HL-60/S4 treated with phorbol 12-myristate 13-acetate at 8.2 ng/mL for 4 days and 3 days (cell line): ENCODE measurements at regions not wholly inside any gene's neighbourhood (a gene's known extent, or its start where the extent isn't known, plus 50 kb on each side); places are given as distances from the start of the nearest gene placed in this dataset.

Experiments used
- in situ Hi-C: fragments of 300-500 bp; cut with MboI; formaldehyde crosslinking; loops from 2 replicates; pipeline ENCODE4 v1.15.0; 2022; ENCODE audit warnings: low sequenced_read_pairs

- in situ Hi-C loops, result no loop called here
Measured at GRCh38 chr3:6120786-6121185, 740.1 kb upstream of the GRM7 start.

GRCh38 chr3:6124875-6125274 is 736.0 kb upstream of the GRM7 start:
- in situ Hi-C loops, result no loop called here

DNA sequence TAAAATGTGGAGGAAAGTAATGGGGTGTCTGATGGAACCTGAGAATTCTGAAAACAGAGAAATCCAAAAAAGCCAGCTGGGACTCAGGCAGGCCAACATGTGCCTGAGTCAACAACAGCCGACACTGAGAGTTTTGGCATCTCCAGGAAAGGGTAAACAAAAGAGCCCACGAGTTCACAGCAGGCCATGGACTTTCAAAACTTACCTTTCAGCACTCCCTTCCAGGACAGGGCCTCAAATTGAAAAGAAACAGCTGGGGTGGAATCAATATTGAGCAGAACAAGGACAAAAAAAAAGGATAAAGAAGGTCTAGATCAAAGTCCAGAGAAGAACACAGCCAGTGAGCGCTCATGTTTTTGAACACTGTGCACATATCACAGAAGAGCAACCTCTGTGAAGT is 735.4 kb upstream of the GRM7 start:
- in situ Hi-C loops, result no loop called here

- in situ Hi-C loops, result no loop called here
Measured at GRCh38 chr3:6132684-6133432, 728.1 kb upstream of the GRM7 start.

DNA sequence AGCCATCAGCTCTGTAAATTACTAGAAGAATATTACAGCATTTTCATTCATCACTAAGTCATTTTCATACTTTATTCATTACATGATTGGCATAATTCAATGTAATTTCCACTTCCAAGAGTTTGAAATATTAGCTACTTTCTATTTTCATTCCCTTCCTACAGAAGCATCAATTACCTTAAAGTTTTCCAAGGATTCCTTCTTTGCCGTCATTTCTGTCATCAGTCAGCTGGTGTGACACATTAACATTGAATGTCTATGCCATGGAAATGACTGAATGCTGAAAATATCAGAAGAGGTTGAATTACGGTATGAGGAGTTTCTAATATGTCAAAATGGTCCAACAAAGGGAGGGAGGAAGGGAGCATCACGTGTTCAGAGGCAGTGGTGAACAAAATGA is 718.2 kb upstream of the GRM7 start:
- in situ Hi-C loops, result no loop called here

DNA sequence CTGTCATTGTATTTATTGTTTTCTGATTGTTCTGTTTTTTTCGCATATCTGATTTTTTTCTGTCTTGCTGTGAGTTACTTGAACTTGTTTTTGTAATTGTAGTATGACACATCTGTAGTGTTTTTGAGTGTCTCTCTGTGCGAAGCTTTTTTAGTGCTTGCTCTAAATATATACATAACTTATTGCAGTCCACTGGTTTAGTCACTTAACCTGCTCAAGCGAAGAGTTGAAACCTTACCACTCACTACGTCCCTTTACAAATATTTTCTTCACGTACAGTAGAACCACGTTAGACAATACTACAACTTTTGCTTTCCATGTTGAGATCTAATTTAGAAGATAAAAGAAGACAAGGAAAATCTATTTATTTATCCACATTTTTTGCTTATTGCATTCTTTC is 713.0 kb upstream of the GRM7 start:
- in situ Hi-C loops, result no loop called here

GRCh38 chr3:6155650-6156338 is 705.1 kb upstream of the GRM7 start:
- in situ Hi-C loops, result no loop called here

DNA sequence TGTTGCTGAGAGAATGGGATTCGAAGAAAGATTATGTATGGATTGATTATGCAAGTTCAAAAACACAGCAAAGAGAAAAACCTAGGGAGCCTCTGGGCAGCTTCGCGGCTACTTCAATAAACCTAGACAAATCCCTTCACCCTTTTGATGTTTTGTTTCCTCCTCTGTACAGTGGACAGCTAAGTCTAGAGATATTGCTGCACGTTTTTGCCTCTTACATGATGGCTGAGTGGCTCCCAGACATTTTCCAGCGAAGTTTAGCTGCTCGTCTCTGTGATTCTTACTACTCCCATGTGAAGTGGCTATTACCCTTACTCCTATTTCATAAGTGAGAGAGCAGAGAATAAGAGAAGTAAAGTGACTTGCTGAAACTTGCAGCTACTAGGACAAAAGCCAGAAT is 695.0 kb upstream of the GRM7 start:
- in situ Hi-C loops, result no loop called here

DNA sequence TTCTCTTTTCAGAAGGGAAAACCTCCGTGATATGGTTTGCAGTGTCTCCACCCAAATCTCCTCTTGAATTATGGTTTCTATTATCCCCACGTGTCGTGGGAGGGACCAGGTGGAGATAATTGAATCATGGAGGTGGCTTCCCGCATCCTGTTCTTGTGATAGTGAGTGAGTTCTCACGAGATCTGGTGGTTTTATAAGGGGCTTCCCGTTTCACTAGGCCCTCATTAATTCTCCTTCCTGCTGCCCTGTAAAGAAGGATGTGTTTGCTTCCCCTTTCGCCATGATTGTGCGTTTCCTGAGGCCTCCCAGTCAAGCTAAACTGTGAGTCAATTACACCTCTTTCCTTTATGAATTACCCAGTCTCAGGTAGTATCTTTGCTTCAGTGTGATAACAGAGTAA is 692.7 kb upstream of the GRM7 start:
- in situ Hi-C loops, result no loop called here

DNA sequence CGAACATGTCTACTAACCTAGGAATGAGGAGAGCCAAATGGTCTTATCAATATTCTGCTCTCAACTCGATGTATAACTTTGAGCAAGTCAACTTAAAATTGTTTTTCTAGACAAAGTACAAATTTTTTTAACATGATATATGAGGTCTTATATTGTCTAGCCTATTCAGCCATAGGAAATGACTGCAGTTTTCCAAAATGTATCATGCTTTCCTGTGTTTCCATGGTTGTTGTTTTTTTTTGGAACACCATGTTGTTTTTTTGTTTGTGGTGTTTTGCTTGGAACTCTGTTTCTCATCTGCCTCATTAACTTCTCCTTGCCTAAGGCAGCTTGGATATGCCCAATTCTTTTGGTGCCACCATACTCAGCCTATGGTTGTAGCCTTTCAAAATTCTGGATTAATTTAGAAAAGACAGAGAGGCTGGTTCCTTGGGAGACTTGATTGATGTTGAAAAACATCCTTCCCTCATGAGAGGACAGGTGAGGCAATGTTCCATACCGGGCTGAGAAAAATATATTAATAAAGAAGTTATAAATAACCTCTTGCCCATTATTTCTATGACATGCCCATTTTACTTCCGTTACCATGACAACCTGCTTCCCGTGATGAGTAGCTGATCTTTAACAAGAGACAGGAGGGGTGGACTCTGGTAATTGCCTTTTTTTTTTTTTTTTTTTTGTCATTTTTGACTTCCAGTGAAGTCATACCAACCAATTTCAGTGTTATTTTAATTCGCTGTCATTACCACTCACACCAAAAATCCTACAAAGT is 687.9 kb upstream of the GRM7 start:
- in situ Hi-C loops, result no loop called here

GRCh38 chr3:6177417-6177816 is 683.5 kb upstream of the GRM7 start:
- in situ Hi-C loops, result no loop called here

GRCh38 chr3:6179761-6180160 is 681.2 kb upstream of the GRM7 start:
- in situ Hi-C loops, result no loop called here

- in situ Hi-C loops, result no loop called here
Measured at GRCh38 chr3:6180171-6180570, 680.7 kb upstream of the GRM7 start.

DNA sequence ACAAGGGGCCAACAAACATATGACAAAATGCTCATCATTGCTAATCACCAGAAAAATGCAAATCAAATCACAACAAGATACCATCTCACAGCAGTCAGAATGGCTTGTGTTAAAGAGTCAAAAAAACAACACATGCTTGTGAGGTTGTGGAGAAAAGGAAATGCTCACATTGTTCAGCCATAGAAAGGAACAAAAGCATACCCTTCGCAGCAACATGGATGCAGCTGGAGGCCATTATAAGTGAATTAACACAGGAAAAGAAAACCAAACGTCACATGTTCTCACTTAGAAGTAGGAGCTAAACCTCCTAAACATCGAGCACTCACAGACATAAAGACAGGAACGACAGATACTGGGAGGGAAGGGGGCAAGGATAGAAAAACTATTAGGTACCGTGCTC is 678.4 kb upstream of the GRM7 start:
- in situ Hi-C loops, result no loop called here

GRCh38 chr3:6182909-6183308 is 678.0 kb upstream of the GRM7 start:
- in situ Hi-C loops, result no loop called here

DNA sequence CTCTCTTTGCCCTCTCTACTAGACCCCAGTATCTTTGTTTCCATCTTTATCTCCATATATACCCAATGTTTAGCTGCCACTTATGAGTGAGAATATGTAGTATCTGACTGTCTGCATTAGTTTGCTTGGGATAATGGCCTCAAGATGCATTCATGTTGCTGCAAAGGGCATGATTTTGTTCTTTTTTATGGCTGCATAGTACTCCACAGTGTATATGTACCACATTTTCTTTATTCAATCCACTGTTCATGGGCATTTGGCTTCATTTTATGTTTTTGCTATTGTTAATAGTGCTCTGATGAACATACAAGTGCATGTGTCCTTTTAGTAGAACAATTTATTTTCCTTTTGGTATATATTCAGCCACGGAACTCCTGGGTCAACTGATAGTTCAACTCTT is 671.5 kb upstream of the GRM7 start:
- in situ Hi-C loops, result no loop called here

DNA sequence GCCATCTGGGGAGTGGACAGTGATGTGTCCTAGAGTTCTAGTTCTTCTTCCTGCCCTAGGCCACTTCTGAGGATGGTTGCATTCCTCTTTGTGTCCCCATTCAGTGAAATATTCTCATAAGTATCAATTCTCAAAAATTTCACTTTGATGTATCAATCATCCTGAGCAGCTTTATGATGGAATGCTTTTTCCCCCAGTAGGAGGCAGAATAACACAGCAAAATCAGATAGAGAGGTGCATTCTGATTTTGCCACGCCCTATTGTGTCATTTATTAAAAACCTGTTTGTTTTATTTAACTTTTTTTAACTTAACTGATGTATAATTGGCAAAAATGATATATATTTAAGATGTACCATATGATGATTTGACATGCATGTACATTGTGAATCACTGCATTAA is 656.0 kb upstream of the GRM7 start:
- in situ Hi-C loops, result no loop called here

GRCh38 chr3:6216135-6217026 is 644.5 kb upstream of the GRM7 start:
- in situ Hi-C loops, result no loop called here

DNA sequence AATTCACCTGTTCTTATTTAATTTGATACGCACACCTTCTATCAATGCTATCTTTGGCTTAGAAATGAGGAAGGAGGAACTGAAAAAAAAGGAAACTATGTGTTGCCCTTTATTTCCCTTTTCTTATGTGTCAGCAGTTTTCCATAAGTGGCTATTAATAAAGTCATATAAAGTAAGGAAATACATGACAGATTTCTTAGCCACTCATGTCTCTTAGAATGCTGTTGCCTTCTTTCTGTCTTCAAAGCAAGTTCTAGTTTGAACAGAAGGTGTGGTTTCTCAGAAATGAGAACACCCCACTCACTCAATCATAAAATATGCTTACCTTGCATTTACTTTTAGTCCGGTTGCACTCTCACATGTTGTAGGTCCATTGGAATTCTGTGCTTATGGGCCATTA is 640.5 kb upstream of the GRM7 start:
- in situ Hi-C loops, result no loop called here

- in situ Hi-C loops, result no loop called here
Measured at GRCh38 chr3:6222069-6222468, 638.8 kb upstream of the GRM7 start.

- in situ Hi-C loops, result no loop called here
Measured at GRCh38 chr3:6223572-6223971, 637.3 kb upstream of the GRM7 start.
